ENCODE measurements at regions not wholly inside any gene's neighbourhood (a gene's known extent, or its start where the extent isn't known, plus 50 kb on each side); places are given as distances from the start of the nearest gene placed in this dataset.

DNA sequence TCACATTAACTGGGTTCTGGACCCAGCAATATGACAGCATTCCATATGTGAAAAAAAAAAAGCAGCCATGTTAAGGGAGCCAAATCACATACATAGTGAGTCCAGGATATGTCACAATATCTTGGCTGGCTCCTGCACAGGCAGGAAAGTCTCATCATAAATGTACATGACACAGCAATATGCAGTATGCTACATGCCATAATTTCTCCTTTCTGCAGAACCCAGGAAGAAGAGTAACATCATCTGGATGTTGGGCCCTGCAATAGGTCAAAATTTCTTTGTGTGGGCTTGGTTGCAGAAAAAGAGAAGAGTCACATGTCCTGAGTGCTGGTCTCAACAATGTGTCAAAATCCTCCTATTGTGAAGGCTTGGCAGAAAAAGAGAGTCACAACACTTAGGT is 902.8 kb upstream of the AMELY start:
- TF ChIP-seq, protein P1, sequence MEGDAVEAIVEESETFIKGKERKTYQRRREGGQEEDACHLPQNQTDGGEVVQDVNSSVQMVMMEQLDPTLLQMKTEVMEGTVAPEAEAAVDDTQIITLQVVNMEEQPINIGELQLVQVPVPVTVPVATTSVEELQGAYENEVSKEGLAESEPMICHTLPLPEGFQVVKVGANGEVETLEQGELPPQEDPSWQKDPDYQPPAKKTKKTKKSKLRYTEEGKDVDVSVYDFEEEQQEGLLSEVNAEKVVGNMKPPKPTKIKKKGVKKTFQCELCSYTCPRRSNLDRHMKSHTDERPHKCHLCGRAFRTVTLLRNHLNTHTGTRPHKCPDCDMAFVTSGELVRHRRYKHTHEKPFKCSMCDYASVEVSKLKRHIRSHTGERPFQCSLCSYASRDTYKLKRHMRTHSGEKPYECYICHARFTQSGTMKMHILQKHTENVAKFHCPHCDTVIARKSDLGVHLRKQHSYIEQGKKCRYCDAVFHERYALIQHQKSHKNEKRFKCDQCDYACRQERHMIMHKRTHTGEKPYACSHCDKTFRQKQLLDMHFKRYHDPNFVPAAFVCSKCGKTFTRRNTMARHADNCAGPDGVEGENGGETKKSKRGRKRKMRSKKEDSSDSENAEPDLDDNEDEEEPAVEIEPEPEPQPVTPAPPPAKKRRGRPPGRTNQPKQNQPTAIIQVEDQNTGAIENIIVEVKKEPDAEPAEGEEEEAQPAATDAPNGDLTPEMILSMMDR (IDR thresholded peaks at IDR 0.05), result no peak
- intact Hi-C loops (cut with DNase I, micrococcal nuclease), result no loop called here
- H3K9me3 Mint-ChIP-seq, result no peaks in the 10 kb centered on the region
- Histone ChIP-seq H3K27me3 (ENCODE audit: control insufficient read depth in 1 of 2, insufficient read depth in 2 of 2, low read length in 2 of 2) (no peaks in the 10 kb centered on the region), H3K4me1 (ENCODE audit: insufficient read depth, low read length) (no peaks in the 10 kb centered on the region), H3K27ac (ENCODE audit: low read depth in 1 of 2, low read length in 2 of 2) (no peak overlapping the region), H3K9me3 (ENCODE audit: control insufficient read depth in 1 of 2, insufficient read depth in 1 of 2, low read length in 2 of 2) (no peaks in the 10 kb centered on the region), H3K4me3 (ENCODE audit: low read length) (no peak overlapping the region), H3K36me3 (ENCODE audit: insufficient read depth, low read length) (no peaks in the 10 kb centered on the region)
- ChIA-PET CTCF (no interaction called here), POLR2A (no interaction called here)
- no peak overlapping the region for H3K27ac Mint-ChIP-seq
- DNase-seq (no peak), ATAC-seq (ENCODE audit: poor library complexity) (no peak)
- H3K27me3 Mint-ChIP-seq, result no peaks in the 10 kb centered on the region
- H3K36me3 Mint-ChIP-seq (ENCODE audit: low read depth), result no peaks in the 10 kb centered on the region
- no peak overlapping the region for H3K4me3 Mint-ChIP-seq
- no peaks in the 10 kb centered on the region for H3K4me1 Mint-ChIP-seq (ENCODE audit: low read depth)

DNA sequence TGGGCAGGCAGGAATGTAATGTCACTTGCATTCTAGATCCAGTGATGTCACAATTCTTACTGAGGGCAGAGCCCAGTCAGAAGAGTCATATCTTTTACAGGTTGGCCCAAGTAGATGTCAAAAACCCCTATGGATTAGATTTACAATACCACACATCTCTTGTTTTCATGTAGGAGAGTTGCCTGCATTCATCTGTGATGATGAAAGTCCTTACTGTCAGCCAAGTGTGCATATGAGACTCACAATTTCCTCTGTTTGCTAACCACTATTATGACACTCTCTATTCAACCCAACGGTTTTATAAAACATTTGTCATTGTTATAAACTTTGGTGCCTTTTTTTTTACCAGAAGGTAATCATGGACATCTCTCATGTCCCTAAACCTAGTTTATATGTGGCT is 898.8 kb upstream of the AMELY start:
- Mint-ChIP-seq H3K4me3 (no peak overlapping the region), H3K27me3 (no peaks in the 10 kb centered on the region), H3K9me3 (no peaks in the 10 kb centered on the region), H3K27ac (no peak overlapping the region), H3K36me3 (ENCODE audit: low read depth) (no peaks in the 10 kb centered on the region), H3K4me1 (ENCODE audit: low read depth) (no peaks in the 10 kb centered on the region)
- ATAC-seq (ENCODE audit: poor library complexity), result no peak
- POLR2A ChIA-PET, result no interaction called here
- no peak for DNase-seq
- CTCF ChIA-PET, result no interaction called here
- Histone ChIP-seq H3K9me3 (ENCODE audit: control insufficient read depth in 1 of 2, insufficient read depth in 1 of 2, low read length in 2 of 2) (no peaks in the 10 kb centered on the region), H3K27ac (ENCODE audit: low read depth in 1 of 2, low read length in 2 of 2) (no peak overlapping the region), H3K4me1 (ENCODE audit: insufficient read depth, low read length) (no peaks in the 10 kb centered on the region), H3K27me3 (ENCODE audit: control insufficient read depth in 1 of 2, insufficient read depth in 2 of 2, low read length in 2 of 2) (no peaks in the 10 kb centered on the region), H3K4me3 (ENCODE audit: low read length) (no peak overlapping the region), H3K36me3 (ENCODE audit: insufficient read depth, low read length) (no peaks in the 10 kb centered on the region)
- TF ChIP-seq, protein P1 (IDR thresholded peaks at IDR 0.05), result no peak
- intact Hi-C loops (cut with DNase I, micrococcal nuclease), result no loop called here

DNA sequence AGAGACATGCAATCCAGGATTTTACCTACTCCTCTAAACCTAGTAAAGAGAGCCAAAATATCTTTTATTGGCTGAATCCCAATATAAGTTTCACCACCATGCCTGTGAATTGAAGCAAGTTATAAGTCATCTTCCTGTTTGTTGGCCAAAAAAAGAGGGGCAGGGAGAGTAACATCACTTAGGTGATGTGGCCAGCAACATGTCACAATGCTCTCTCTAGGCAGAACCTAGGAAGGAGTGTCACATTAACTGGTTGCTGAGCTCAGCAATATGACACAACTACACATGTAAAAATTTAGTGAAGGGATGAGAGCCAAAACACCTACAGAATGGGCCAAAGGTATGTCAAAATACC is 895.9 kb upstream of the AMELY start:
- no peaks in the 10 kb centered on the region for H3K4me1 ChIP-seq (ENCODE audit: insufficient read depth, low read length)
- Mint-ChIP-seq H3K36me3 (ENCODE audit: low read depth) (no peaks in the 10 kb centered on the region), H3K27ac (no peak overlapping the region), H3K27me3 (no peaks in the 10 kb centered on the region), H3K4me1 (ENCODE audit: low read depth) (no peaks in the 10 kb centered on the region), H3K4me3 (no peak overlapping the region), H3K9me3 (no peaks in the 10 kb centered on the region)
- ATAC-seq (ENCODE audit: poor library complexity) (no peak), DNase-seq (no peak)
- no peaks in the 10 kb centered on the region for H3K9me3 ChIP-seq (ENCODE audit: control insufficient read depth in 1 of 2, insufficient read depth in 1 of 2, low read length in 2 of 2)
- POLR2A ChIA-PET, result no interaction called here
- no peak overlapping the region for H3K4me3 ChIP-seq (ENCODE audit: low read length)
- TF ChIP-seq, protein P1 (IDR thresholded peaks at IDR 0.05), result no peak
- H3K36me3 ChIP-seq (ENCODE audit: insufficient read depth, low read length), result no peaks in the 10 kb centered on the region
- intact Hi-C loops (cut with DNase I, micrococcal nuclease), result no loop called here
- H3K27me3 ChIP-seq (ENCODE audit: control insufficient read depth in 1 of 2, insufficient read depth in 2 of 2, low read length in 2 of 2), result no peaks in the 10 kb centered on the region
- CTCF ChIA-PET, result no interaction called here
- H3K27ac ChIP-seq (ENCODE audit: low read depth in 1 of 2, low read length in 2 of 2), result no peak overlapping the region

Data from CD4-positive, alpha-beta T cell (primary cell).